B cell (primary cell): ENCODE measurements at regions not wholly inside any gene's neighbourhood (a gene's known extent, or its start where the extent isn't known, plus 50 kb on each side); places are given as distances from the start of the nearest gene placed in this dataset.

Experiments
- ATAC-seq: fragments of 200-7000 bp; cut with Tn5 transposase; one replicate; pipeline ENCODE4 v1.10.0; 2021; ENCODE audit warnings: low read depth, mild to moderate bottlenecking, moderate number of reproducible peaks, moderate library complexity
- CTCF ChIA-PET: fragments of 350-600 bp; sonication (Branson Sonifier 250); formaldehyde crosslinking; loops from one replicate; lab custom pipeline; 2021; ENCODE audit warnings: antibody characterized with exemption, inconsistent platforms; lab: Charles Lee
- POLR2A ChIA-PET: fragments of 350-600 bp; sonication (Branson Sonifier 250); formaldehyde crosslinking; loops from one replicate; lab custom pipeline; 2021; ENCODE audit warnings: antibody characterized with exemption; lab: Charles Lee
- DNase-seq: peaks from one replicate; pipeline ENCODE4 v3.0.0; 2013
- H2AFZ ChIP-seq: 2 replicates; pipeline ENCODE4 v1.6.1; 2012; ENCODE audit warnings: mild to moderate bottlenecking, low read depth, low read length; ENCODE audit not compliant: insufficient read depth, poor library complexity, severe bottlenecking
- H3K27ac ChIP-seq, 2 donors: 1 replicate in 1 of 2; 2 replicates in 1 of 2; pipeline ENCODE4 v1.5.1; 2012 to 2013; ENCODE audit warnings: low read length in 2 of 2, mild to moderate bottlenecking in 2 of 2, moderate library complexity in 1 of 2
- H3K27me3 ChIP-seq, 4 experiments: fragments of 200-600 bp in 1 of 4; sonication (generic) in 1 of 4; replicated peaks in 1 of 4; 1 replicate in 2 of 4; 2 replicates in 2 of 4; pipeline versions ENCODE4 v1.6.1 to v1.7.0; 2013 to 2016; ENCODE audit warnings: low read length in 3 of 4, mild to moderate bottlenecking in 2 of 4, mixed read lengths in 1 of 4, moderate library complexity in 1 of 4; ENCODE audit not compliant: insufficient read depth in 4 of 4, control insufficient read depth in 3 of 4; ENCODE audit errors: control extremely low read depth in 1 of 4
- H3K36me3 ChIP-seq, 2 experiments: replicated peaks in 1 of 2; 1 replicate in 1 of 2; 2 replicates in 1 of 2; pipeline versions ENCODE4 v1.6.1 to v1.7.1; 2013; ENCODE audit warnings: low read length in 1 of 2; ENCODE audit not compliant: insufficient read depth in 2 of 2, control insufficient read depth in 1 of 2; ENCODE audit errors: control extremely low read depth in 1 of 2, extremely low read depth in 1 of 2
- H3K4me1 ChIP-seq, 2 donors: fragments of 200-600 bp in 1 of 2; sonication (generic) in 1 of 2; 1 replicate in 1 of 2; 2 replicates in 1 of 2; pipeline versions ENCODE4 v1.5.1 to v1.6.1; 2013 to 2017; ENCODE audit warnings: low read length in 2 of 2; ENCODE audit not compliant: control insufficient read depth in 2 of 2, insufficient read depth in 2 of 2
- H3K4me2 ChIP-seq: replicated peaks from 2 replicates; pipeline ENCODE3; 2012; ENCODE audit warnings: mild to moderate bottlenecking, low read depth, low read length; ENCODE audit not compliant: poor library complexity, severe bottlenecking
- H3K4me3 ChIP-seq, 5 experiments: fragments of 200-600 bp in 1 of 5; sonication (generic) in 1 of 5; 1 replicate in 3 of 5; 2 replicates in 2 of 5; pipeline versions ENCODE4 v1.5.1 to v1.7.0; 2011 to 2016; ENCODE audit warnings: low read length in 4 of 5, mild to moderate bottlenecking in 4 of 5, low read depth in 2 of 5, control low read depth in 1 of 5, moderate library complexity in 1 of 5; ENCODE audit not compliant: insufficient read depth in 1 of 5; ENCODE audit errors: control extremely low read depth in 1 of 5, extremely low read depth in 1 of 5
- H3K79me2 ChIP-seq: fragments of 200-600 bp; sonication (generic); one replicate; pipeline ENCODE4 v1.6.0; 2016; ENCODE audit warnings: low read length; ENCODE audit not compliant: control insufficient read depth, insufficient read depth
- H3K9ac ChIP-seq: fragments of 200-600 bp; sonication (generic); 2 replicates; pipeline ENCODE4 v1.6.1; 2017; ENCODE audit warnings: mild to moderate bottlenecking, low read length, moderate library complexity
- H3K9me3 ChIP-seq, 3 donors: one replicate each; pipeline versions ENCODE4 v1.6.1 to v1.7.1; 2013; ENCODE audit warnings: low read length in 2 of 3; ENCODE audit not compliant: control insufficient read depth in 2 of 3, insufficient read depth in 1 of 3; ENCODE audit errors: control extremely low read depth in 1 of 3
- H4K20me1 ChIP-seq: 2 replicates; pipeline ENCODE4 v1.6.0; 2012; ENCODE audit warnings: mild to moderate bottlenecking, low read length; ENCODE audit not compliant: insufficient read depth, control insufficient read depth, poor library complexity, severe bottlenecking
- H3K27ac Mint-ChIP-seq: one replicate; pipeline ENCODE4 v1.8.0; 2021; ENCODE audit warnings: mixed read lengths
- H3K27me3 Mint-ChIP-seq: one replicate; pipeline ENCODE4 v1.8.0; 2021; ENCODE audit warnings: mixed read lengths
- H3K4me1 Mint-ChIP-seq: one replicate; pipeline ENCODE4 v1.8.0; 2021; ENCODE audit warnings: mixed read lengths
- H3K4me3 Mint-ChIP-seq: one replicate; pipeline ENCODE4 v1.8.0; 2021; ENCODE audit warnings: mixed read lengths
- H3K9me3 Mint-ChIP-seq: one replicate; pipeline ENCODE4 v1.8.0; 2022; ENCODE audit warnings: mixed read lengths; ENCODE audit not compliant: insufficient read depth
- EZH2 ChIP-seq: IDR thresholded peaks from 2 replicates; pipeline ENCODE4 v1.6.1; 2012; ENCODE audit warnings: borderline replicate concordance, low read depth, mild to moderate bottlenecking, moderate library complexity, low read length; ENCODE audit not compliant: insufficient read depth, poor library complexity, severe bottlenecking
- WGBS: methylation state at CpG from one replicate; pipeline ENCODE4 v1.1.5; 2013; ENCODE audit warnings: missing lambda C conversion rate; ENCODE audit not compliant: insufficient coverage; 5-methylcytosine and 5-hydroxymethylcytosine counted together
- intact Hi-C: fragments of 100-400 bp; cut with micrococcal nuclease; formaldehyde crosslinking; loops from one replicate; pipeline ENCODE4 v1.10.0; 2022
- TF ChIP-seq, protein P1 (sequence below): fragments of 200-600 bp; IDR thresholded peaks from one replicate; pipeline ENCODE4 v1.8.0; 2022; ENCODE audit warnings: antibody characterized with exemption, mild to moderate bottlenecking

DNA sequence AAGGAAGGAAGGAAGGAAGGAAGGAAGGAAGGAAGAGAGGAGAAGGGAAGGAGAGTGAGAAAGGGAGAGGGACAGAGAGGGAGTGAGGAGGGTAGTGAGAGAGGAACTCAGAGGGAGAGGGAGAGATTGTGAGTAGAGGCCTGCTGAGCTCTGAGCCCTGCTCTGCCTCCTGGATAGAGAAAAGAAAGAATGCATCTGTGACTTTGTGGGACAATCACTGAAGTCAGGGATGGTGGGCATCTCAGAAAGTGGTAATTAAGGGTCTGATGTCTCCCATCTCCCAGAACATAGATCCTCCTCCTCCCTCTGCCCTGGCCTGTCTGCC lies 142.9 kb upstream of the BANK1 start:
- Mint-ChIP-seq H3K4me1 (peaks cover 7% of the 10 kb centered on the region), H3K27ac (no peak overlapping the region), H3K27me3 (no peaks in the 10 kb centered on the region), H3K9me3 (no peaks in the 10 kb centered on the region), H3K4me3 (no peak overlapping the region)
- H3K79me2 ChIP-seq, result no peaks in the 10 kb centered on the region
- H3K4me2 ChIP-seq, result no peak overlapping the region
- no peak overlapping the region for H2AFZ ChIP-seq
- ChIA-PET CTCF (no interaction called here), POLR2A (no interaction called here)
- DNase-seq (no peak), ATAC-seq (no peak)
- H4K20me1 ChIP-seq, result no peaks in the 10 kb centered on the region
- no peak for TF ChIP-seq EZH2
- TF ChIP-seq, protein P1, sequence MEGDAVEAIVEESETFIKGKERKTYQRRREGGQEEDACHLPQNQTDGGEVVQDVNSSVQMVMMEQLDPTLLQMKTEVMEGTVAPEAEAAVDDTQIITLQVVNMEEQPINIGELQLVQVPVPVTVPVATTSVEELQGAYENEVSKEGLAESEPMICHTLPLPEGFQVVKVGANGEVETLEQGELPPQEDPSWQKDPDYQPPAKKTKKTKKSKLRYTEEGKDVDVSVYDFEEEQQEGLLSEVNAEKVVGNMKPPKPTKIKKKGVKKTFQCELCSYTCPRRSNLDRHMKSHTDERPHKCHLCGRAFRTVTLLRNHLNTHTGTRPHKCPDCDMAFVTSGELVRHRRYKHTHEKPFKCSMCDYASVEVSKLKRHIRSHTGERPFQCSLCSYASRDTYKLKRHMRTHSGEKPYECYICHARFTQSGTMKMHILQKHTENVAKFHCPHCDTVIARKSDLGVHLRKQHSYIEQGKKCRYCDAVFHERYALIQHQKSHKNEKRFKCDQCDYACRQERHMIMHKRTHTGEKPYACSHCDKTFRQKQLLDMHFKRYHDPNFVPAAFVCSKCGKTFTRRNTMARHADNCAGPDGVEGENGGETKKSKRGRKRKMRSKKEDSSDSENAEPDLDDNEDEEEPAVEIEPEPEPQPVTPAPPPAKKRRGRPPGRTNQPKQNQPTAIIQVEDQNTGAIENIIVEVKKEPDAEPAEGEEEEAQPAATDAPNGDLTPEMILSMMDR, result no peak
- no peak overlapping the region for H3K4me3 ChIP-seq
- H3K9ac ChIP-seq, result no peak overlapping the region
- H3K4me1 ChIP-seq, result no peaks in the 10 kb centered on the region
- no peaks in the 10 kb centered on the region for H3K27me3 ChIP-seq
- H3K9me3 ChIP-seq, result no peaks in the 10 kb centered on the region
- intact Hi-C loops, result no loop called here
- H3K27ac ChIP-seq, result no peak overlapping the region
- no peaks in the 10 kb centered on the region for H3K36me3 ChIP-seq

DNA sequence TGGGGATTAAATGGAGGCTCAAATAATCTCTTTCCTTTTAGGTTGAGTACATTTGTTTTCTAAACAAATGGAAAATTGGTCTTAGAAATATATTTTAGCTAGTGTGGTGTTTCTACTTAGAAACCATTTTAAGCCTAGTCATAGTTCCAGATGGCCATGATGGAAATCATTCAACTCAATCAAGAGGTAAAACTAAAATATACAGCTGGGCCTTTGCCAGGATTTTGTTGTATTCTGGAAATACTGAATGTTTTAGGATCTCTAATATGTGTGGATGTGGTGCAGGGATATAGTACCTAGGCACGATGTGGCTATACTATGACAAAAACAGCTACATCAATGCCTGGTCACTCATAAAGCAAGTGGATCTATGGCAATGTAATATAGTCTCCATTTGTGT lies 146.0 kb upstream of the BANK1 start:
- Histone ChIP-seq H3K27ac (no peak overlapping the region), H4K20me1 (no peaks in the 10 kb centered on the region), H3K9me3 (no peaks in the 10 kb centered on the region), H3K4me1 (peaks cover 0 to 4% of the 10 kb centered on the region in 2 donors), H3K27me3 (no peaks in the 10 kb centered on the region), H3K4me2 (no peak overlapping the region), H3K36me3 (no peaks in the 10 kb centered on the region), H2AFZ (no peak overlapping the region), H3K9ac (no peak overlapping the region), H3K4me3 (no peak overlapping the region), H3K79me2 (no peaks in the 10 kb centered on the region)
- ChIA-PET POLR2A (no interaction called here), CTCF (no interaction called here)
- H3K9me3 Mint-ChIP-seq, result no peaks in the 10 kb centered on the region
- intact Hi-C loops, result no loop called here
- H3K27me3 Mint-ChIP-seq, result no peaks in the 10 kb centered on the region
- no peak for ATAC-seq
- H3K4me3 Mint-ChIP-seq, result no peak overlapping the region
- no peak for DNase-seq
- no peak for TF ChIP-seq EZH2
- TF ChIP-seq, protein P1, result no peak
- no CpG with 5 or more reads among the region's 1 CpG for WGBS
- no peak overlapping the region for H3K27ac Mint-ChIP-seq
- H3K4me1 Mint-ChIP-seq, result peaks cover 11% of the 10 kb centered on the region
